ENCODE measurements at regions not wholly inside any gene's neighbourhood (a gene's known extent, or its start where the extent isn't known, plus 50 kb on each side); places are given as distances from the start of the nearest gene placed in this dataset.

DNA sequence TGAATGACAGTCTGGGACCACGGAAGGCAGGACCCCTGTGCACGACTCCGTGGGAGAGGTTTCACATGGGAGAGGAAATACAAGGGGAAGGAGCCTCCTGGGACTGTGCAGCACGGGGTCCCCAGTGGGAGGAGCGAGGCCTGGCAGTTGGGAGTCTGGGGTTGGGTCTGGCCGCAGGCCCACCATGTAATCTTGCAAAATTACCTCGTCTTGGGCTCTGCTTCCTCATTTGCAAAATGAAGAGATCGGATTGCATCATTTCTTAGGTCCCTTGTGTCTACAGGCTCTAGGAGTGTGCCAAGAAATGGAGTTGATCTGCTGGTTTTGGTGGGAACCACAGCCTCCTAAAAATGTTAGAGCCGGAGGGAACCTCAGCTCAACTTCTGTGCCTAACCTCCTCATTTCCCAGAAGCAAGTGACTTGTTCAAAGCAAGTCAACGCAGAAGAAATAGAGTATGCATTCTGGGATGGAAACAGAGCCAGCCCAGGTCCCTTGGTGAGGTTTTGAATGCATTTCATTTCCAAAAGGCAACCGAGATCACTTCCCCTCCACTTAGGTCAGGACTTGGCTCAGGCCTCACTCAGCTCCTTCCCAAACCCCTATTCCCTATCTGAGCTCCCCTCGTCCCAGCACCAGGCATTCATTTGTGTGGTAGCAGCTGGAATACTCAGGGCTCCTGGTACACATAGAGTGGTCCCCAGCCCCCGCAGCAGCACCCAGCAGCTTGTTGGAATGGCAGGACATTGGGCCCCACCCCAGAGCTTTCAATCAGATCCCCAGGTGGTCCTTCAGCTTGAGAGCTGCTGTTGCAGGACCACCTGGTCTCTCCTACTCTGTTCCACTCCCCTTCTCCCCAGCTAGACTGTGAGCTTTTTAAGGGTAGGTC, 267.7 kb downstream of the XXYLT1 start:
- no peak for DNase-seq (ENCODE audit: low read depth in 3 of 3, low spot score in 2 of 3)

DNA sequence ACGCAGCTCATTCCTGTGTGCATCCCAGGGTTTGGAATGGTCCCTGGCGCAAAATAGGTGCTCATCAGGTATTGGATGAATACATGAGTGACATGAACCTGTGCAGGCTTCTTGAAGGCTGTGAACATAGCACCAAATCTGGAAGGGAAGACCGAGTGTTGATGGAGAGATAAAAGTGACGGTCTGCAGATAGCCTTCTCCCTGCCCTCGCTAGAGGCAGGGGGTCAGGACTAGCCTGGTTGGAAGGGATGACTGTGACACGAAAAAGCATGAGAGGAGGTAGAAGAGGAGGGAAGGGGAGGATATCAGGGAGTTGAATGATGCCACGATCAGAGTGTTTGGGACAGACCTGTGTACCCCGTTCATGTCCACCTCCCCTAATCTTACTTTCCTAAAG, 267.1 kb downstream of the XXYLT1 start:
- DNase-seq (ENCODE audit: low read depth in 3 of 3, low spot score in 2 of 3): no peak

DNA sequence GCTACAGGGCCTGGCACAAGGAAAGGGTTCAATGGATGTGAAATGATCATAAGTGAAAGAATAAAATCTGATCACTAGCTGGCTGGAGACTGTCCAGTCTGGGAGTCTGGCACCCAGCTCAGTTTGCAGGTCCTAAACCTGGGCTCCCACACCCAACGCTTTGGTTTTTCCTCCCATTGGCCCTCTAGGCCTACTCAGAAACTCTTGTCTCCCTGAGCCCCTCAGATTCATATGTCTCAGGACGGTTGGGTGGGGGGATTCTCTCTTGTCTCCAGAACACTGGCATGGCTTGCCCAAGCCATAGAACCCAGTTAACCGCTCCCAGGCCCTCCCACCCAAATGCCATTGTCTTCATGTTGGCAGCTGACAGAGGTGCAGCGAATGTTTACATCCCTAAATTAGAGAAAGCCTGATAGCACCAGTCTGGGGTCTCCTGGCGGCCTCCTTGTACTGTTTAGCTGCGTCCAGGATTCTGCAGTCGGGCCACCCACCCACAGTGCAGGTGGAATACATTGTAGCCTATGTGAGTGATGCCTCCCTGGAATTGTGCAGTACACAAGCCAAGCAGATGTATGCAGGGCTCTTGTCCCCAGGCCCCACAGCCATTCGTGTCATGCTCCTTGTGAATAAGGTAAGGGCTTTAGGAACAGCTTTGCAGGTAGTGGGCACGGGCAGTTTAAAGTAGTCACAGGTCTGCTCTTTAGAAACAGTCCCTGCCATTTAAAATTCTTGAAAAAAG, 266.3 kb downstream of the XXYLT1 start:
- DNase-seq (ENCODE audit: low read depth in 3 of 3, low spot score in 2 of 3): no peak

DNA sequence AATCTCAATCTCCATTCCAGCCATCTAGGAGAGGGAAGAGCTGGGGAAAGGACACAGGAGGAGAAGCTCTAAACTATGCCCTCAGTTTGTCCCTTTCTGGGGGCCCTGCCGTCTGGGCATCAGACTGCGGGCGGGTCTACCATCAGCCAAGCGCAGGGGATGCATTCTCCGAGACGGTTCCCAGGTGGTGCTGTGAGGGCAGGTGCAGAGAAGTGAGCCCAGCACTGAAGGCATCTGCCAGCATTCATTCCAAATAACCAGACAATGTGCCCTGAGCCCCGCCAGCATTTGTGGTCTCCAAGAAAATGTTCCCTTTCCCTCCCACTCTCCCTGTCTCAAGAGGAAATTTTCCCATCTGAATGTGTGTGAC, 265.7 kb downstream of the XXYLT1 start:
- no peak for DNase-seq (ENCODE audit: low read depth in 3 of 3, low spot score in 2 of 3)

DNA sequence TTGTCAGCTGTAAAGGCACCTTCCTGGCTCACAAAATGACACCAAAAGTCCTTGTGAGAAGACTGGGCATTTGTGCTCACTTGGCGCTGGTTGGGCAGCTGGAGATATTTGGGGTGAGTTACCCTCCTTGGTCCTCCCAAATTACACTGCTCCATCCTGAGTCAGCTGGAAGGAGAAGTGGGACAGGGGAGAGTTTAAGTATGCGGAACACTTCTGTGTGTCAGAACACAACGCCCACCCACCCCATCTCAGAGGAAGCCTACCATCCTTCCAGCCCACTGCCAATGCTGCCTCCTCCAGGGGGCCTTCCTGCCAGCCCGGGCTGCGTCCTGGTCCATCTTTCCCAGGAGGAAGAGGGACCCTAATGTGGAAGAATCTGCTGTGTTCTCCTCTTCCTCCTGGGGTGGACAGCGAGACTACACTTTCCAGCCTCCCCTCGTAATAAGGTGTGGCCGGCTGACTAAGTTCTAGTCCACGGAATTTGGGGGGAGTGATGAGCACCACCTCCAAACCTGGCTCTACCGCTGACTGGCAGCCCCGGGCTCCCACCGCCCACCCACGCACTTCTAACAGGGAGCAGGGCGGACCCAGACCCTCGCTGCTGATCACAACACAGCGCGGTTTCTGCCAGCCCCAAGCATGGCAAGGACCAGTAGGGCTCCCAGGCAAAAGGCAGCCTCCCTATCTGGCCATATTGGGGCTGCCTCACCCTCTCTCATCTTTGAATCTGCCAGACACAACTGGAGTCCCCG, 265.0 kb downstream of the XXYLT1 start:
- no peak for DNase-seq (ENCODE audit: low read depth in 3 of 3, low spot score in 2 of 3)

DNA sequence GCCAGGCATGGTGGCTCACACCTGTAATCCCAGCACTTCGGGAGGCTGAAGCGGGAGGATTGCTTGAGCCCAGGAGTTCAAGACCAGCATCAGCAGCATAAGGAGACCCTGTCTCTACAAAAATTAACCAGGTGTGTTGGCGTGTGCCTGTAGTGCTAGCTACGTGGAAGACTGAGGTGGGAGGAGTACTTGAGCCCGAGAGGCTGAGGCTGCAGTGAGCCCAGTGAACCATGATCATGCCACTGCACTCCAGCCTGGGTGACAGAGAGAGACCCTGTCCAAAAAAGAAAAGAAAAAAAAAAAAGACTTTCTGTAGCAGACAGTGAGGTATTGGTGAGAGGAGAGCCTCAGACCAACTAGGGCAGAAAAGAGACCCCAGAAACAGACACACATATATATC, 263.8 kb downstream of the XXYLT1 start:
- DNase-seq (ENCODE audit: low read depth in 3 of 3, low spot score in 2 of 3): no peak

DNA sequence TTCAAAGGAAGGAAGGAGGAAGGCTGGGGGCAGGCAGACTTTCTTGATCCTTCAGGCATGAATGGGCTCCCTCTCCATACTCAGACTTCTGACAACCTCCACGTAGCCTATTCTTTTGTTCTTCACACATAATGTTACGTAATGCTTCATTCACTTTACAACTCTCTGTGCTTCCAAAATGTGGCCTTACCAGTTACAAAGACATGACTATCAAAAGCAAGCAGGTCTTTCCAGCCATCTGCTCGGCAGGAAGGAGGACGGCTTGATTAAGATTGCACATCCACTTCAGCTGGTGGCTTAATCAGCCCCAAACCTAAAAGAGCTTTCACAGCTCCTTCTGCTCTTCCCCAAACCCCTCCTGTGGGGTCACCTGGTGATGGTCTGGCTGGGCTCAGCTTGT, 263.2 kb downstream of the XXYLT1 start:
- DNase-seq (ENCODE audit: low read depth in 3 of 3, low spot score in 2 of 3): no peak

DNA sequence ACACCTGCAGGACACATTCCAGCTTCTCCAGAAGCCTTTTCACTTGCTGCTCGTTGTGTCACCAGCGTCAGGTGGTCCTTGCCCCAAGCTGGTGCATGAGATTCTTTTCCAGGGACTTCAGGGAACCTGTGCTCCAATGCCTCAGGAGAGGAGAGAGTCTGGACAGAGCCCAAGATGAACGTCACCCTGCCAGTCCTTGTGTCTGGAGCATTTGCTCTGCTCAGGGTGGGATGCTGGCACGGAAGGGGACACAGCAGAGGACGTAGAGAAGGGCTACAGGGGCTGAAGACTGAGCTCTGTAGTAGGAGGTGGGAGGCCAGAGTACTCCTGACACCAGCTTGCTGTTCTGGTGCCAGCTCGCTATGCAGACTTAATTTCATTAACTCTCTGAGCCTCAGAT, 262.1 kb downstream of the XXYLT1 start:
- no peak for DNase-seq (ENCODE audit: low read depth in 3 of 3, low spot score in 2 of 3)

DNA sequence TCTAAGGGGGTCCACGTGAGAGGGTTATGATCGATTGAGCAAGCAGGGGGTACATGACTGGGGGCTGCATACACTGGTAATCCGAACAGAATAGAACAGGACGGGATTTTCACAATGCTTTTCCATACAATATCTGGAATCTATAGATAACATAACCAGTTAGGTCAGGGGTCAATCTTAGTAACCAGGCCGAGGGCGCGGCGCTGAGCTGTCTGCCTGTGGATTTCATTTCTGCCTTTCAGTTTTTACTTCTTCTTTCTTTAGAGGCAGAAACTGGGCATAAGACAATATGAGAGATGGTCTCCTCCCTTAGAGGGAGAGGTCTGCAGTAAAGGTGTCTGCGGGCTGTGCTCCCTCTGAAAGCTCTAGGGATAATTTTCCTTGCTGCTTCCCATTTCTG, 261.3 kb downstream of the XXYLT1 start:
- DNase-seq (ENCODE audit: low read depth in 3 of 3, low spot score in 2 of 3): no peak

DNA sequence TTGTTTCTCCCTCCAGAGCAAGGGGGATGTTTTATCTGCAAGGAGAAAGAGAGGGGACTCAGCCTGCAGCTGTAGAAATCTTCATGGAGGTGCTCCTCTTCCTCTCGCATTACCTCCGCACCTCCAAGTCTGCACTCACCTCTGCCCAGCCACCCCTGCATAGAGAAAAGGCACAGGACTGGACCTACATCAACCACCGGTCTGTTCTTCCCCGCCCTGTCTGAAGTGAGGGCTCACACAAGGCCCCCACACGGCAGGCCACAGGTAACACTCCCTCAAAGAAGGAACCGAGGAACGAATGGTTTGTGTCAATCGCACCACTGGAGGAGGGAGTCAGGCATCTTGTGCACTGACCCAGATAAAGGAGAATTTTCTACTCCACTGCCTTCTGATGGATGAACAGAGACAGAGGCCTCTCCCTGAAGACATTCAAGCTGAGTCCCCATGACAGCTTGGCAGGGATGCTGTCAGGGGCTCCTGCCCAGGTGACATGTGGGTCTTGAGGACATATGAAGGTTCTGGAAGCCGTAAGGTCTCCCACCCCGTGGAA, 260.3 kb downstream of the XXYLT1 start:
- no peak for DNase-seq (ENCODE audit: low read depth in 3 of 3, low spot score in 2 of 3)

DNA sequence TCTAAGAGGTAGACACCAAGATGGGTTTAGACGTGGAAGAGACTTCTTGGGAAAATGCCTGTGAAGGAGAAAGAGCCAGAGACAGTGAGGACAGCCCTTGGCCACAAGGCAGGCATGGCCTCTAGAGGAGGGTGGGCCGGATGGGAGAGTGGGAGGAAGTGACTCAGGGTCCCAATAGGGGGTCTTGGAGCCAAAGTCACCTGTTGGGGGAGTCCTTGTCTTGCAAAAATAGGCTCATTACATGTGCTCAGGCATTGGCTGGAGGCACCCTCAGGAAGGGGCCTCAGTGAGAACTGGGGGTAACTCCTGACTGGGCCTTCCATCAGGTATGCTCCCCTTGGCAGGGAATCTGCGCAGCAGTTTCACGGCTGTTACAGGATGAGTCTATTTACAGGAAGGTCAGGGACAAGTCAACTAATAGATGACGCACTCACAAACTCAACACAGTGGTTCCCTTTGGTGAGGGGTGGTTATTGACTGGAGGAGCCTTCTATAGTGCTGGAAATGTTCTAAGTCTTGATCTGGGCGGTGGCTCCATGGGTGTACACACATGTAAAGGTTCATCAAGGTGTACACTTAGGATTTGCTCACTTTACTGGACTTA, 259.6 kb downstream of the XXYLT1 start:
- no peak for DNase-seq (ENCODE audit: low read depth in 3 of 3, low spot score in 2 of 3)

DNA sequence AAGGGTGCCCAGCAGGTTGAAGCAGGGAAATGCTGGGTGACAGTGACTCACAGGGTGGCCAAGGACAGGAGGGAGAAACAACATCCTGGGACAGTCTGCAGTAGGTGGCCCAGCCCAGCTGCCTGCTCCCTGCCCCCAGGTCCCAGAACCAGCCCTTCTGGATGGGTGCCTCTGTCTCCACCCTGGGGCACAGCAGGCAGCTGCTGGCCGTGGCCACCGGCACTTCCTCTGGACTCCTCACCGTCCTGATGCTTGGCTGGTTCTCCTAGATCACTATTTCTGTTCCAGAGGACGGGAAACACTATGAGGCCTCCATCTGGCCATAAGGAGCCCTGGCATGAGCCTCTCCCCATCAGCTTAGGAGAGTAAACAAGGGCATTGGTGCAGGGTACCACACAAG, 258.9 kb downstream of the XXYLT1 start:
- DNase-seq (ENCODE audit: low read depth in 3 of 3, low spot score in 2 of 3): no peak

DNA sequence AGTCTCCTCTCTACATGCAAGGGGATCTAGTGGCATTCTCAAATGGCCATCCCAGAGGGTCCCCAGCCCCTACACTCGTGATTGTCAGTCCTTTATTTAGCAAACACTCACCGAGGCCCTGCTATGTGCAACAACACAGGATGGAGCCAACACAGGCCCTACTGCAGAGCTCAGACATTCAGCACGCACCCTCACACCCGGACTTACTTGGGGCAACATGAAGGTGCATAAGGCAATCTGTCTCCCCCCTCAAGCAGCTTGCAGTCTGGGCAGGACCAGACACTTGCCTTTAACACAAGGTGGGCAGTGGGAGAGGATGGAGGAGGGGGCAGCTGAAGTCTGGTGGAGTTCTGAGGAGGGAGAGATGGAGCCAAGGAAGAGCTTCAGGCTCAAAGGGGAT, 258.4 kb downstream of the XXYLT1 start:
- DNase-seq (ENCODE audit: low read depth in 3 of 3, low spot score in 2 of 3): no peak

DNA sequence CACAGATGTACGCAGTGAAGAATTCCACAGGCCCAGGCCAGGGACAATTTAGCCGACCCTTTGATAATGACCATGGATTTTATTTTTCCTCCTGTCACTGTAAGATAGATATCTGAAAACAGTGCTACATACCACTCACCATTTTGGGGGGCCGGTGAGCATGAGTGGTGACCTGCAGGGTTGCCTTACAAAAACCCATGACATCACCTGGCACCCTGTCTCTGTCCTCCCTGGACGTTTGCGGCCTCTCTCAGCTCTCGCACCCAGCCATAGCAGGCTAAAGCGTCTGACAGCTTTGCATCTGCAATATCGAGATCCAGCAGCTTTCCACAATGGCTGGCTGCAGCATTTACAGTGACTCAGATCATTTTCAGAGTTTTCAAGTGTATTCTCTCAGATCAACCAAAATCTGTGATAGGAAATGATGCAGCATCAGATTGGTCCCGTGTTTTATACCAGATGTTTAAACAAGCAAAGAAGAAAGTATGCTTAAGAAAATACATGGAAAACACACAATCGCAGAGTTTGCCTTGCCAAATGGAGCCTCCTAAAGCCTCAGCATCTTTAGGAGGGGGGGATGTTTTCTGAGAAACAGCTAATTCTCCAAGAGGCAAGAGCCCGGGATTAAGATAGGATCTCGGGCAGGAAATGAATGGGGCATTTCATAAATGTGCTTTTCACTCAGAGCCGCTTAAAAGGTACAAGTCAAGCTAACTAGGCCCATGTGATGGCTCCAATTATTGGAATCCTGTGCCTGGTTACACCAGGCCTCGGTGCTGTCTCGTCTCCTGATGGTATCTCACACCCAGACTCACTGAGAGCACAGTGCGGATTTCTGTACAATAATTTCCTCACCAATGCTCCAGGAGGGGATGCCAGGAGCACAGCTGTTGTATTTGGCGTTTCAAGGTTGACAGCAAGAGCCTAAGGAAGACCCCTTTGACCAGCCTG, 257.3 kb downstream of the XXYLT1 start:
- DNase-seq (ENCODE audit: low read depth in 3 of 3, low spot score in 2 of 3): no peak

DNA sequence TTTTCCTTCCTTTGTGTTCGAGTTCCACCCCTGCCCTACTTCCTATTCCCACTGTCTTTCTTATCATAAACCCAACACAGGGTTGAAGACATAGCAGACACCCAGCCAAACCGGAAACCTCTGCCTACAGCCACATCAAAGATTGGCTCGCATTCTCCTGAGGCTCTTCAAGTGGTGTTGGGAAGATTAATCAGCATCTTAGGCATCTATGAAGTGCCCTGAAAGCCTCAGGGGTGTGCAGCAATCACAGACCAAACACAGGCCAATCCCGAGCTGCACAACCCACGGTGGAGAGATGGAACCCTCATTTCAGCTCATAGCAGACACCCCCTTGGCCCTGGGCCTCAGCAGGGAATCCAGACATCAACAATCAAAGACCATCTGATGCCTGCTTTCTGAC, 255.9 kb downstream of the XXYLT1 start:
- DNase-seq (ENCODE audit: low read depth in 3 of 3, low spot score in 2 of 3): no peak

DNA sequence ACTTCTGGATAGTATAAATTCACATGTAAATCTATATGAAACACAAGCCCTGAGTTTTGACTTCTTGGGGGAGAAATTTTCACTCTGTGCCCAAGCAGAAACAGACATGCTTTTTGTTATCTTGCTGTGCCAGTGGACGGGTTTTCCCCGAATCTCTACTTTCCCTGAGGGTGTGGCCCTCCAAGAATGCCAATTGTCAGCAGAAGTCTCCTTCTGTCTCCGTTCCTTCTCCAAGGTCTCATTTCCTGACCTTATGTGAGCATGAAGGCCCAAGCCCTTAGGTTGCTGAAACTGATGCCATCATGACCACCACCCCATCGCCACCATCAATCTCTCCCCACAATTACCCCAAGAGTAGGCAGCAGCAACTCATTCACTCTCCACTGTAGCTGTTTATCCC, 253.8 kb downstream of the XXYLT1 start:
- no peak for DNase-seq (ENCODE audit: low read depth in 3 of 3, low spot score in 2 of 3)
